ENCODE measurements at regions not wholly inside any gene's neighbourhood (a gene's known extent, or its start where the extent isn't known, plus 50 kb on each side); places are given as distances from the start of the nearest gene placed in this dataset.
A peak's percentile ranks its signal among the peaks of the same experiment; 100 is the strongest.

- Histone ChIP-seq H3K4me1 (replicated peaks) (no peaks in the 10 kb centered on the region), H3K9me3 (no peaks in the 10 kb centered on the region), H3K4me3 (no peak overlapping the region), H3K27ac (no peak overlapping the region), H3K27me3 (replicated peaks; ENCODE audit: insufficient read depth) (no peaks in the 10 kb centered on the region), H3K36me3 (no peaks in the 10 kb centered on the region)
- TF ChIP-seq POLR2AphosphoS5 (IDR thresholded peaks at IDR 0.05) (no peak), POLR2A (IDR thresholded peaks at IDR 0.05) (no peak), CTCF (IDR thresholded peaks at IDR 0.05) (no peak)
- 92% methylated on average over 6 of the region's 6 CpGs for WGBS
- intact Hi-C loops (cut with DNase I): no loop called here
- no peak for DNase-seq (ENCODE audit: low spot score)
Measured at GRCh38 chr9:69965416-69966145, 78.1 kb upstream of the MAMDC2 start.

- 90% methylated on average over 1 of the region's 1 CpG for WGBS
- intact Hi-C loops (cut with DNase I): no loop called here
- TF ChIP-seq POLR2A (IDR thresholded peaks at IDR 0.05) (no peak), POLR2AphosphoS5 (IDR thresholded peaks at IDR 0.05) (no peak), CTCF (IDR thresholded peaks at IDR 0.05) (no peak)
Measured at GRCh38 chr9:69967344-69967743, 76.3 kb upstream of the MAMDC2 start.

GRCh38 chr9:69970001-69970533 is 73.6 kb upstream of the MAMDC2 start:
- no peak overlapping the region for H3K27ac ChIP-seq
- no peak for DNase-seq (ENCODE audit: low spot score)
- intact Hi-C loops (cut with DNase I): loop anchor here (5.0 to 10.0 kb wide), 3 partner anchors 72 to 632 kb away; partner anchors contain the start of gene MAMDC2

More at GRCh38 chr9:69967344-69967743, 76.3 kb upstream of the MAMDC2 start:
- no peak overlapping the region for H3K27ac ChIP-seq
- no peaks in the 10 kb centered on the region for H3K27me3 ChIP-seq (replicated peaks; ENCODE audit: insufficient read depth)
- DNase-seq (ENCODE audit: low spot score): no peak
- H3K4me3 ChIP-seq: no peak overlapping the region
- H3K9me3 ChIP-seq: no peaks in the 10 kb centered on the region
- H3K36me3 ChIP-seq: no peaks in the 10 kb centered on the region
- H3K4me1 ChIP-seq (replicated peaks): no peaks in the 10 kb centered on the region

DNA sequence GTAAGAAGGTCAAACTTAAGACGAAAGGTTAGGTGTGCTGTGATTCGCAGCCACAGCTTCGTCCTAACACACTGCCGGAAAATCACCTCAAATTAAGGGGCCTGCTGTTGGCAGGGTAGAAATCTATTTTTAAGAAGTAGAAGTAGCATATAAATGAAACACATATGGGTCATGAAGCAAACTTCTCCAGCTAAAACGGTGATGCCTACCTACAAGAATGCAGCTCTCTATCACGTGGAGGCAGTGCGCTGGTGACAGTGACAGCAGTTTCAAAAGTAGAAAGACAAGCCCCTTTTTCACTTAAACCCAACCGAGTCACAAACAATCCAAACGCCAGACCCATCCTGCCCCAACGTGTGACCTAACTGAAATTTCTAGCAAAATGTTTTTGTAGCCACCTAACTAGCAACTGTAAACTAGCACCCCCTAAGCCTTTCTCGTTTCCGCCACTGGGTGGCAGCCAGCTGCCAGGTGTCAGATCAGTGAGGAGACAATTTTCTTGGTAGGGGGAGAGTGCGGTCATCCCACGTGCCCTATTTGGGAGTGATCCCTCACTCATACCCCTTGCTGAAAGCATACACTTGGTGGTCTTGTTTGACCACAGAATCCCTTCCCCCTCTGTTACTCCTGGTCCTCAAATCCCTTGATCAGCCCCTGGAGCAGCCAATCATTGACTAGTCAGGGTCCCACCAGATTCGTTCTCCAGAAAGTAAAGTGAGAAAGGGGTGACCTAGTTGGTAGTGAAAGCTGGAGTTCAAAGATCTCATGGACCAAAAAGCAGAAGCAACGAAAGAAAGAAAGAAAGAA is 71.8 kb upstream of the MAMDC2 start:
- 44% methylated on average over 16 of the region's 16 CpGs for WGBS
- no peak overlapping the region for H3K27ac ChIP-seq
- intact Hi-C loops (cut with DNase I): loop anchor here (1.0 to 10.0 kb wide), 4 partner anchors 70 to 630 kb away; partner anchors contain the start of gene MAMDC2

More at GRCh38 chr9:69970001-69970533, 73.6 kb upstream of the MAMDC2 start:
- no peaks in the 10 kb centered on the region for H3K27me3 ChIP-seq (replicated peaks; ENCODE audit: insufficient read depth)
- H3K9me3 ChIP-seq: no peaks in the 10 kb centered on the region
- H3K4me1 ChIP-seq (replicated peaks): no peaks in the 10 kb centered on the region
- no peaks in the 10 kb centered on the region for H3K36me3 ChIP-seq
- H3K4me3 ChIP-seq: no peak overlapping the region
- WGBS: 90% methylated on average over 1 of the region's 1 CpG
- TF ChIP-seq POLR2AphosphoS5 (IDR thresholded peaks at IDR 0.05) (no peak), POLR2A (IDR thresholded peaks at IDR 0.05) (no peak), CTCF (IDR thresholded peaks at IDR 0.05) (no peak)

More for the DNA sequence above, 71.8 kb upstream of the MAMDC2 start:
- TF ChIP-seq POLR2AphosphoS5 (IDR thresholded peaks at IDR 0.05) (peak; percentile 7), POLR2A (IDR thresholded peaks at IDR 0.05) (no peak), CTCF (IDR thresholded peaks at IDR 0.05) (peak; percentile 65 to 79 (median 76))
- Histone ChIP-seq H3K9me3 (no peaks in the 10 kb centered on the region), H3K36me3 (no peaks in the 10 kb centered on the region), H3K27me3 (replicated peaks; ENCODE audit: insufficient read depth) (no peaks in the 10 kb centered on the region), H3K4me1 (replicated peaks) (no peaks in the 10 kb centered on the region), H3K4me3 (no peak overlapping the region)
- peak; percentile 58 for DNase-seq (ENCODE audit: low spot score)
